HG03520 (cell line): ENCODE measurements at regions not wholly inside any gene's neighbourhood (a gene's known extent, or its start where the extent isn't known, plus 50 kb on each side); places are given as distances from the start of the nearest gene placed in this dataset.
"Not testable (repeated sequence)": the region's sequence is repeated elsewhere in the genome, so short reads cannot be mapped to it uniquely, and the experiment has no call there.

Experiments used
- ATAC-seq: cut with Tn5 transposase; IDR thresholded peaks from one replicate; pipeline ENCODE4 v1.9.1; 2021; ENCODE audit warnings: mild to moderate bottlenecking, moderate library complexity; ENCODE audit not compliant: unreplicated experiment

DNA sequence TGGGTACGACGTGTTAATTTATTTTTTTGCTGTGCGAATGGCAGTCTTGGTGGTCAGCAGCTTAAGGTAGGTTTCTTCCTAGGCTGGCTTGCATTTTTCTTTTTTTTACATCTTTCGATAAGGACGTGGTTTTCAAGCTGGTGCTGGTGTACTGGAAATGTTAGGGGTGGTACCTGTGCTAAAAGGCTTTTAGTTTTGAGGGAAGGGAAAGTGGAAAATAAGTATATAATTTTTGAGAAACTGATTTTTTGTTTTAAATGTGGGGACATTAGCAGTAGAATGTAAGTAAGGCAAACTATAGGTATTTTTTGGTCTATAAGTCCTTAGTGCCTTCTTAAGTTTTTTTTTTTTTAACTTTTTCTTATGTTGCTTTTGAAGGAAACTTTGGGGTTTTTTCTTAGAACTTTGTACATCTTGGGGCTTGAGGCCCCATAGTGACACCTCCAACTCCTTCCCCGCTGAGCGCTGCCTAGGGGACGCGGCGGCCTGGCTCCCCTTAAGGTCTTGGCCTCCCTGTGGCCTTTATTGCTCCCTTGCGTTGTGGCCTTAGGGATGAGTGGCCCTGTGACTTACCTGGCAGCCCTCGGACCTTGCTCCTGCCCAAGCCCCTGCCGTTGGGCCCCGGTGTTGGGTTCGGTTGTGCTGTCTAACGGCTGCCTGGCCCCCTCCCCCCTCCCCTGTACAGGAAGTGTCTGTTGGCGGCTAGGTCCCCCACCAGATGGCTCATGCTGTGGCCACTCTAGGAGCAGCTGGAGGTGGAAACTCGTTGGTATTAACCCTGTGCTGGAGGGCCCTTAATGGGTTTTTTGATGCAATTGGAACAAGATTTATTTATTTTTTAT, 88.0 kb upstream of the RPRML start:
- ATAC-seq: peak; percentile 72

DNA sequence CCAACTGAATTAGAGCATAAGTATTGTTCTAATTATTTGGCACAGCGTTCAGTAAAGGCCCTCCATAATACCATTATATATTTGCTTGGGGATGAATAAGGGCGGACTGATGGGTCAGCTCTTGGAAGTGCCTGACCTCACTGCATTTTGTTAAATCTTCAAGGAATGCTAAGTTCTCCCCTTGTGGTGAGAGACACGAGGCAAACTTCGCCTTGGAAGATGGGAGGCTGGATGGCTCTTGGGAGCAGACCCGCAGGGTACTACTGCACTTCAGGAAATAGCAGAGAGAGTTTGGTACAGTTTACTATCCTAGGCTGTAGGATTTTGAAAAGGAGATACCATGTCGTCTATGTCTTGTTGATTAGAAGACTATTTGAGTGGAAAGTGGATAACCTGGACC, 87.0 kb upstream of the RPRML start:
- no peak for ATAC-seq

DNA sequence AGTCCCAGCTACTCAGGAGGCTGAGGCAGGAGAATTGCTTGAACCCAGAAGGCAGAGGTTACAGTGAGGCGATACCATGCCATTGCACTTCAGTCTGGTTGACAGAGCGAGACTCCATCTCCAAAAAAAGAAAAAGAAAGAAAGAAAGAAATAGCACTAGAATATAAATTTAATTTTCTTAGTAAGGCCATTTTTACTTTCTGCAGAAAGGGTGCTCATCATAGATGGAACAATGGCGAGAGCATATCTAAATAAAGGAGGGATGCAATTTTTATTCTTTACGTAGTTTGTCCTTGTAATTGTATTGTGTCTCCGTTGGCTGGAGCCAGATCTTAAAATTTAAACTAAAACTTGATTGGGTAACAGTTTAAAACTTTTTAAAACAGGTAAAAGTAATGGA, 85.6 kb upstream of the RPRML start:
- no peak for ATAC-seq

DNA sequence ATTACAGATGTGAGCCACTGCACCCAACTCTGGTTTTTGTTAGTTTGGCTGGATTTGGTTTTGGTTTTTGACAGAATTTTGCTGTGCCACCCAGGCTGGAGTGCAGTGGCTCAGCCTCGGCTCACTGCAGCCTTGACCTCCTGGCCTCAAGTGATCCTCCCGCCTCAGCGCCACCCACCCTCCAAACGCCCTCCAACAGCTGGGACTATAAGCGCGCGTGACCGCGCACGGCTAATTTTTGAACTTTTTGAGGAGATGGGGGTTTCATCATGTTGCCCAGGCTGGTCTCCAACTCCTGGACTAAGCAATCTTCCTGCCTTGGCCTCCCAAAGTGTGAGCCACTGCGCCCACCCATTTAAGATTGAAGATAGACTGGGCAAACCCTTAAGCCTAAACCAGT, 84.4 kb upstream of the RPRML start:
- ATAC-seq: no peak

DNA sequence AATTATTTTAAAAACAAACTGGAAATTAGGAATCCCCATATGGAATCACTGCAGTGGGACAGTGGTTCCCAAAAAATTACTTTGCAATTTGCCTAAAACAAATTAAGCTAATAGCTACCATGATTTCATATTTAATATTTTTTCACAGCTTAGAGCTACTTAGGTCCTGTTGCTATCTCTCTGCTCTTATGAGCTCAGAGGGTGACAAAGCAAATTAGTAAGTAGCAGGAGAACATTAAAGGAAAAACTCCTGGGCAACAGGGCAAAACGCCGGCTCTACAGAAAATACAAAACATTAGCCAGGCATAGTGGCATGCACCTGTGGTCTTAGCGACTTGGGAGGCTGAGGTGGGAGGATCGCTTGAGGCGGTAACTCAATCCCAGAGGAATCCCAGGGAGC, 83.8 kb upstream of the RPRML start:
- ATAC-seq: not testable (repeated sequence)

DNA sequence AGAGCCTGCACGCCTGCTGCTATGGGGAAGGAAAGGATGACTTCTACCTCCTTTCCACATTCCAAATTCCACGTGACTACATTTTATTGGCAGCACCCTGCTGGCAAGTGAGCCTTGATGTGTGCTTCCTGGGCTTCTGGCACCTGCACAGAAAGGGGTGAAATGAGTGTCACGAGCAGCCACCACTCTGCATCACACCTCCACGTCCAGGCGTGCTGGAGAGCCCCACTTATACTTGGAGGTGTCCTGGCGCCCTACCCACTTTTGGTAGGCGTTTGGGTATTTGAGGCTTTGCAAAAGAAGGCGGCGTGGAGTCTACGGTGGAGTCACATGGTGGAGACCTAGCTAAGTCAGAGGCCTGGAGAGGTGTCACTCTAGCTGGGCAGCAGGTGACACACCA, 81.0 kb upstream of the RPRML start:
- ATAC-seq: not testable (repeated sequence)

DNA sequence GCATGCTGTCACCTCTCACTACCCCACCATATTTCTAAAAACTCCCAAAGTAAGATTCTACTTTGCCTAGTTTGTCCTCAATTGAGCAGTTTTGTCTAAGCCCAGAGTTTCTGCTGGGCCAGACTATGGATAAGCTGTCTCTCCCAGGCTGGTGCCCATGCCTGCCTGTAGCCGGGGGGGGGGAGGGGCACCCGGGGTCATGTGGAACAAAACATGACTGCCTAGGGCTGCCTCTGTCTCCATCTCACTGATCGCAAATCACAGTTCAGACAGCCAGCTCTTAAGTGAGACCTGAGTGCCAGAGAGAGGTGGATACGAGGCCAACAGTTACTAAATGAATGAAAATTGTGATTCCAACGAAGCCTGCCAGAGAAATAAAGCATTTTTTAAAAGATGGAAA, 78.8 kb upstream of the RPRML start:
- ATAC-seq: no peak

DNA sequence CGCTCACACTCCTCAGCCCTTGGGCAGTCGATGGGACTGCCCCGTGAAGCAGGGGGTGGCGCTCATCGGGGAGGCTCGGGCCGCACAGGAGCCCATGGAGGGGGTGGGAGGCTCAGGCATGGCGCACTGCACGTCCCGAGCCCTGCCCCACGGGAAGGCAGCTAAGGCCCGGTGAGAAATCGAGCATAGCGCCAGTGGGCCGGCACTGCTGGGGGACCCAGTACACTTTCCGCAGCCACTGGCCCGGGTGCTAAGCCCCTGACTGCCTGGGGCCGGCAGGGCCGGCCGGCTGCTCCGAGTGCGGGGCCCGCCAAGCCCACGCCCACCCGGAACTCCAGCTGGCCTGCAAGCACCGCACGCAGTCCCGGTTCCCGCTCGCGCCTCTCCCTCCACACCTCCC, 78.2 kb upstream of the RPRML start:
- ATAC-seq: not testable (repeated sequence)

DNA sequence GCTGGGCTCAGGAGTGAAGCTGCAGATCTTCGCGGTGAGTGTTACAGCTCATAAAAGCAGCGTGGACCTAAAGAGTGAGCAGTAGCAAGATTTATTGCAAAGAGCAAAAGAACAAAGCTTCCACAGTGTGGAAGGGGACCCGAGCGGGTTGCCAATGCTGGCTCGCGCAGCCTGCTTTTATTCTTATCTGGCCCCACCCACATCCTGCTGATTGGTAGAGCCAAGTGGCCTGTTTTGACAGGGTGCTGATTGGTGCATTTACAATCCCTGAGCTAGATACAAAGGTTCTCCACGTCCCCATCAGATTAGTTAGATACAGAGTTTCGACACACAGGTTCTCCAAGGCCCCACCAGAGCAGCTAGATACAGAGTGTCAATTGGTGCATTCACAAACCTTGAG, 77.6 kb upstream of the RPRML start:
- not testable (repeated sequence) for ATAC-seq
